HL-60 (cell line): ENCODE measurements at regions not wholly inside any gene's neighbourhood (a gene's known extent, or its start where the extent isn't known, plus 50 kb on each side); places are given as distances from the start of the nearest gene placed in this dataset.
"Not testable (repeated sequence)": the region's sequence is repeated elsewhere in the genome, so short reads cannot be mapped to it uniquely, and the experiment has no call there.

Source experiments
- DNase-seq, 2 experiments: peaks; one replicate each; pipeline ENCODE4 v3.0.0-alpha.2; 2010 to 2020; ENCODE audit warnings: low read depth in 1 of 2, low spot score in 1 of 2
- H3K27ac ChIP-seq: fragments of 250-450 bp; sonication (Bioruptor Pico); replicated peaks from 2 replicates; pipeline ENCODE4 v1.5.1; 2020; ENCODE audit warnings: mild to moderate bottlenecking, moderate library complexity
- H3K27me3 ChIP-seq: fragments of 250-450 bp; sonication (Bioruptor Pico); 2 replicates; pipeline ENCODE4 v1.5.1; 2021; ENCODE audit warnings: mild to moderate bottlenecking, moderate library complexity; ENCODE audit not compliant: insufficient read depth, poor library complexity, severe bottlenecking
- H3K4me3 ChIP-seq: replicated peaks from 2 replicates; pipeline ENCODE4 v1.5.1; 2011; ENCODE audit warnings: mild to moderate bottlenecking, control low read depth, low read length; ENCODE audit not compliant: insufficient read depth
- CTCF ChIP-seq: IDR thresholded peaks from one replicate; pipeline ENCODE4 v1.5.1; 2011; ENCODE audit warnings: low read length, control low read depth, inconsistent platforms; ENCODE audit not compliant: insufficient read depth
- GABPA ChIP-seq: IDR thresholded peaks from 2 replicates; pipeline ENCODE4 v1.6.1; 2012; ENCODE audit warnings: low read depth
- POLR2AphosphoS5 ChIP-seq: IDR thresholded peaks from 2 replicates; pipeline ENCODE4 v1.6.1; 2012; ENCODE audit warnings: low read depth
- SPI1 ChIP-seq: IDR thresholded peaks from 2 replicates; pipeline ENCODE4 v1.6.1; 2012; ENCODE audit warnings: low read depth, mild to moderate bottlenecking, borderline replicate concordance
- TF ChIP-seq, protein P1 (sequence below): IDR thresholded peaks from 2 replicates; pipeline ENCODE4 v1.6.1; 2012; ENCODE audit warnings: low read depth; ENCODE audit not compliant: insufficient replicate concordance

GRCh38 chr10:108608860-108609259 lies 1314.5 kb downstream of the XPNPEP1 start:
- TF ChIP-seq, protein P1, sequence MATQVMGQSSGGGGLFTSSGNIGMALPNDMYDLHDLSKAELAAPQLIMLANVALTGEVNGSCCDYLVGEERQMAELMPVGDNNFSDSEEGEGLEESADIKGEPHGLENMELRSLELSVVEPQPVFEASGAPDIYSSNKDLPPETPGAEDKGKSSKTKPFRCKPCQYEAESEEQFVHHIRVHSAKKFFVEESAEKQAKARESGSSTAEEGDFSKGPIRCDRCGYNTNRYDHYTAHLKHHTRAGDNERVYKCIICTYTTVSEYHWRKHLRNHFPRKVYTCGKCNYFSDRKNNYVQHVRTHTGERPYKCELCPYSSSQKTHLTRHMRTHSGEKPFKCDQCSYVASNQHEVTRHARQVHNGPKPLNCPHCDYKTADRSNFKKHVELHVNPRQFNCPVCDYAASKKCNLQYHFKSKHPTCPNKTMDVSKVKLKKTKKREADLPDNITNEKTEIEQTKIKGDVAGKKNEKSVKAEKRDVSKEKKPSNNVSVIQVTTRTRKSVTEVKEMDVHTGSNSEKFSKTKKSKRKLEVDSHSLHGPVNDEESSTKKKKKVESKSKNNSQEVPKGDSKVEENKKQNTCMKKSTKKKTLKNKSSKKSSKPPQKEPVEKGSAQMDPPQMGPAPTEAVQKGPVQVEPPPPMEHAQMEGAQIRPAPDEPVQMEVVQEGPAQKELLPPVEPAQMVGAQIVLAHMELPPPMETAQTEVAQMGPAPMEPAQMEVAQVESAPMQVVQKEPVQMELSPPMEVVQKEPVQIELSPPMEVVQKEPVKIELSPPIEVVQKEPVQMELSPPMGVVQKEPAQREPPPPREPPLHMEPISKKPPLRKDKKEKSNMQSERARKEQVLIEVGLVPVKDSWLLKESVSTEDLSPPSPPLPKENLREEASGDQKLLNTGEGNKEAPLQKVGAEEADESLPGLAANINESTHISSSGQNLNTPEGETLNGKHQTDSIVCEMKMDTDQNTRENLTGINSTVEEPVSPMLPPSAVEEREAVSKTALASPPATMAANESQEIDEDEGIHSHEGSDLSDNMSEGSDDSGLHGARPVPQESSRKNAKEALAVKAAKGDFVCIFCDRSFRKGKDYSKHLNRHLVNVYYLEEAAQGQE = no peak
- TF ChIP-seq SPI1 = no peak
- no peak for TF ChIP-seq CTCF
- TF ChIP-seq GABPA = no peak
- no peak for DNase-seq
- H3K4me3 ChIP-seq = no peak overlapping the region
- H3K27me3 ChIP-seq = no peaks in the 10 kb centered on the region
- no peak overlapping the region for H3K27ac ChIP-seq

- no peak for DNase-seq
- Histone ChIP-seq H3K27me3 (no peaks in the 10 kb centered on the region), H3K27ac (no peak overlapping the region), H3K4me3 (no peak overlapping the region)
- TF ChIP-seq GABPA = no peak
- no peak for TF ChIP-seq SPI1
- TF ChIP-seq CTCF = no peak
- no peak for TF ChIP-seq POLR2AphosphoS5
- TF ChIP-seq, protein P1 = no peak
Observed at GRCh38 chr10:108601851-108602250, 1321.5 kb downstream of the XPNPEP1 start.

DNA sequence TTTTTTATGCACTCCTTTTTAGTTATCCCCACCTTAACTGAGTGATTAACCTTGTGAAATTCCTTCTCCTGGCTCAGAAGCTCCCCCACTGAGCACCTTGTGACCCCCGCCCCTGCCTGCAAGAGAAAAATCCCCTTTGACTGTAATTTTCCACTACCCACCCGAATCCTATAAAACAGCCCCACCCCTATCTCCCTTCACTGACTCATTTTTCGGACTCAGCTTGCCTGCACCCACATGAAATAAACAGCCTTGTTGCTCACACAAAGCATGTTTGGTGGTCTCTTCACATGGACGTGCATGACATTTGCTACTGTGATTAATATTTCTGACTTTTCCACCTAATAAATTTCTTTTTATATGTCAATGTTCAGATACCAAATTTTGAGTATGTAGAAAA lies 1322.8 kb downstream of the XPNPEP1 start:
- H3K27me3 ChIP-seq, DNase-seq, H3K27ac ChIP-seq, H3K4me3 ChIP-seq: not testable (repeated sequence)

DNA sequence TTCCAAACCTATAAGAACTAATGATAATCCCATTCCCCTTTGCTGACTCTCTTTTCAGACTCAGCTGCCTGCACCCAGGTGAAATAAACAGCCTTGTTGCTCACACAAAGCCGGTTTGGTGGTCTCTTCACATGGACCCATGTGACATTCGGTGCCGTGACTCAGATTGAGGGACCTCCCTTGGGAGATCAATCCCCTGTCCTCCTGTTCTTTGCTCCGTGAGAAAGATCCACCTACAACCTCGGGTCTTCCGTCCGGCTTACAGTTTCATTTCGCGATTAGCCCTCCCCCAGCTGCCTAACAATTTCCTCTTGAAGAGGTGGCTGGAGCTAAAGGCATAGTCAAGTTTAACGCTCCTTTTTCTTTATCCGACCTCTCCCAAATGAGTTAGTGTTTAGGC lies 1324.0 kb downstream of the XPNPEP1 start:
- DNase-seq, H3K27me3 ChIP-seq, H3K27ac ChIP-seq, H3K4me3 ChIP-seq: not testable (repeated sequence)

GRCh38 chr10:108598831-108599230 lies 1324.5 kb downstream of the XPNPEP1 start:
- H3K27ac ChIP-seq = no peak overlapping the region
- no peaks in the 10 kb centered on the region for H3K27me3 ChIP-seq
- no peak for DNase-seq
- H3K4me3 ChIP-seq = no peak overlapping the region
- TF ChIP-seq CTCF = no peak
- TF ChIP-seq, protein P1 = no peak
